Upper lobe of right lung (tissue), 1 donor: ENCODE measurements at regions not wholly inside any gene's neighbourhood (a gene's known extent, or its start where the extent isn't known, plus 50 kb on each side); places are given as distances from the start of the nearest gene placed in this dataset.
A peak's percentile ranks its signal among the peaks of the same experiment; 100 is the strongest.

Experiments
- ATAC-seq: fragments of 200-7000 bp; cut with Tn5 transposase; one replicate; pipeline ENCODE4 v1.9.1; 2020; ENCODE audit warnings: mild to moderate bottlenecking, moderate library complexity
- DNase-seq: peaks from one replicate; pipeline ENCODE4 v3.0.0-alpha.2; 2020
- H3K27ac ChIP-seq: fragments of 200-600 bp; one replicate; pipeline ENCODE4 v1.8.0; 2022
- H3K27me3 ChIP-seq: fragments of 200-600 bp; one replicate; pipeline ENCODE4 v1.8.0; 2022; ENCODE audit warnings: mild to moderate bottlenecking
- H3K36me3 ChIP-seq: fragments of 200-600 bp; one replicate; pipeline ENCODE4 v1.8.0; 2022
- H3K4me1 ChIP-seq: fragments of 200-600 bp; one replicate; pipeline ENCODE4 v1.8.0; 2022
- H3K4me3 ChIP-seq: fragments of 200-600 bp; one replicate; pipeline ENCODE4 v1.8.0; 2022; ENCODE audit warnings: mild to moderate bottlenecking
- H3K9me3 ChIP-seq: fragments of 200-600 bp; one replicate; pipeline ENCODE4 v1.8.0; 2022
- intact Hi-C: fragments of 100-400 bp; cut with DNase I; formaldehyde crosslinking; loops from one replicate; pipeline ENCODE4 v1.11.0; 2022
- TF ChIP-seq, protein P1 (sequence below): fragments of 200-600 bp; IDR thresholded peaks from one replicate; pipeline ENCODE4 v1.8.0; 2022; ENCODE audit warnings: antibody characterized with exemption
- donor health status: DM: no; HTN: yes; CAD: no; lungs with severe emphysema.

DNA sequence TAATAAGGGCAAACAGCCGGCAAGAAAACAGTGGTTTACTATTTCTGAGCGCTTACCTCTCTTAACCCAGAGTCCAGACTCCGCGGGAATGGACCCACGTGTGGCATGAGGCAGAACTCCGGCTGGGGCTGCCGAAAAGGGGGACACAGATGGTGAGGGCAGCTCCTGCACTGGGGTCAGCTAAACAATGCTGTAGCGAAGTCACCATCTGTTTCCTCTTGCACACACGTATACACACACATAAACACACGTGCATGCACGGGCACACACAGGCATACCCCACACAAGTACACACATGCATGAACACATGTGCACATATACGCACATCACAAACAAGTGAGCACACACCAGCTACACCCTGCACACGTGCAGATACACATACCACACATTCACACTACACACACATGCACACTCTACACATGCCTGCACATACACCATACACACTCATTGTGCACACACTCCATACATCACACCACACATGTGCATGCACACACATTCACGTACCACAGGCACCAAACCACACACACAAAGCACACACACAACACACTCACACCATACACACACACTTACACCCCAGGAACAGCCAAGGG, 105.9 kb upstream of the ID2 start:
- Histone ChIP-seq H3K27me3 (no peaks in the 10 kb centered on the region), H3K36me3 (no peaks in the 10 kb centered on the region), H3K9me3 (no peaks in the 10 kb centered on the region), H3K4me3 (no peak overlapping the region), H3K4me1 (peaks cover 21% of the 10 kb centered on the region), H3K27ac (no peak overlapping the region)
- intact Hi-C loops, result no loop called here
- ATAC-seq, result no peak
- TF ChIP-seq, protein P1, sequence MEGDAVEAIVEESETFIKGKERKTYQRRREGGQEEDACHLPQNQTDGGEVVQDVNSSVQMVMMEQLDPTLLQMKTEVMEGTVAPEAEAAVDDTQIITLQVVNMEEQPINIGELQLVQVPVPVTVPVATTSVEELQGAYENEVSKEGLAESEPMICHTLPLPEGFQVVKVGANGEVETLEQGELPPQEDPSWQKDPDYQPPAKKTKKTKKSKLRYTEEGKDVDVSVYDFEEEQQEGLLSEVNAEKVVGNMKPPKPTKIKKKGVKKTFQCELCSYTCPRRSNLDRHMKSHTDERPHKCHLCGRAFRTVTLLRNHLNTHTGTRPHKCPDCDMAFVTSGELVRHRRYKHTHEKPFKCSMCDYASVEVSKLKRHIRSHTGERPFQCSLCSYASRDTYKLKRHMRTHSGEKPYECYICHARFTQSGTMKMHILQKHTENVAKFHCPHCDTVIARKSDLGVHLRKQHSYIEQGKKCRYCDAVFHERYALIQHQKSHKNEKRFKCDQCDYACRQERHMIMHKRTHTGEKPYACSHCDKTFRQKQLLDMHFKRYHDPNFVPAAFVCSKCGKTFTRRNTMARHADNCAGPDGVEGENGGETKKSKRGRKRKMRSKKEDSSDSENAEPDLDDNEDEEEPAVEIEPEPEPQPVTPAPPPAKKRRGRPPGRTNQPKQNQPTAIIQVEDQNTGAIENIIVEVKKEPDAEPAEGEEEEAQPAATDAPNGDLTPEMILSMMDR, result no peak
- no peak for DNase-seq

DNA sequence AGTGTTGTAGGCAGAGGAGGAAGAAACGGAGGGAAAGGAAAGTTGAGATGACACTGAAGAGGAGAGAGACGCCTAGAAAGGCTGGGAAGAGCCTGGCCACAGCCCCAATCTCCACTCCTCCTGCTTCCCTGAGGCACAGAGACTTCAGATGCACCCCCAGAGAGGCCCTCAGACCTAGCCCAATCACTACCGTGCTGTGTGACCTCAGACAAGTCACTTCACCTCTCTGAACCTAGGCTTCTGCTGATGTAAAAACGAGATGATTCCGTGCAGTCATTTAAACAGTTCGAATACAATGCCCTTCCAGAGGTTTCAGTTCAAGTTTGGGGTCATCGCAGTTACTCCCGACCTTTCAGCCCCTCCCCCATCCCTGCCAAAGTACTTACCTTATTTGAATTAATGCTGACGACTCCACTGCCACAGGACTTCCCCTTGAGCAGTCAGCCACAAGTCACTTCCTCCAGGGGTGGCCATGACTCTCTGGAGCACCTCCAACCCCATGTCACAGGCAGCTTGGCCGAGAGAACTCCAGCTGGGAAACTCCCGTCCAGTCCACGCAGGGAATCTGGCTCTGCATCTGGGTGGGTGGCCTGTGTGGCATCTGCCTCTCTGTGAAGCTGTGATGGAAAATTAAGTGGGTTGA, 105.2 kb upstream of the ID2 start:
- peaks cover 21% of the 10 kb centered on the region for H3K4me1 ChIP-seq
- H3K36me3 ChIP-seq, result no peaks in the 10 kb centered on the region
- intact Hi-C loops, result no loop called here
- DNase-seq, result no peak
- no peak overlapping the region for H3K27ac ChIP-seq
- no peak overlapping the region for H3K4me3 ChIP-seq
- peak; percentile 50 for ATAC-seq
- no peaks in the 10 kb centered on the region for H3K9me3 ChIP-seq
- H3K27me3 ChIP-seq, result no peaks in the 10 kb centered on the region
- TF ChIP-seq, protein P1, result no peak

DNA sequence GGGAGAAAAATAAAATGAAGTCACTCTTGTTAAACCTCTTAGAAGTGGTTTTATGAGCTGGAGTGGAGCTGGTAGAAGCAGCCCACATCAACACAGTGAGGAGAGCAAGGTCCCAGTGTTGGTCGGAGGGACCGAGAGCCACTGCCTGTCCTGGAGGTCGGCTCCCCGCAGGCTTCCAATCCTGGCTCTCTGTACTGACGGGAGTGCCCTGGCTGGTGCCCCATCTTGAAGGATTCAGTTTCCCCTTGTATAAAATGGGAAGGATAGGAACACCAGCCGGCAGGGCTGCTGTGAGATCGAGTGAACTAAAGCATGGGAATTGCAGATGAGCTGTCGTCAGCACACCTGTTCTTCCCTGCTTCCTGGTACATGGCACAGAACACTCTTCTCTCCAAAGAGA, 104.3 kb upstream of the ID2 start:
- Histone ChIP-seq H3K4me1 (peaks cover 21% of the 10 kb centered on the region), H3K9me3 (no peaks in the 10 kb centered on the region), H3K4me3 (no peak overlapping the region), H3K36me3 (no peaks in the 10 kb centered on the region), H3K27ac (no peak overlapping the region), H3K27me3 (no peaks in the 10 kb centered on the region)
- ATAC-seq (no peak), DNase-seq (no peak)
- TF ChIP-seq, protein P1, result no peak
- intact Hi-C loops, result no loop called here

DNA sequence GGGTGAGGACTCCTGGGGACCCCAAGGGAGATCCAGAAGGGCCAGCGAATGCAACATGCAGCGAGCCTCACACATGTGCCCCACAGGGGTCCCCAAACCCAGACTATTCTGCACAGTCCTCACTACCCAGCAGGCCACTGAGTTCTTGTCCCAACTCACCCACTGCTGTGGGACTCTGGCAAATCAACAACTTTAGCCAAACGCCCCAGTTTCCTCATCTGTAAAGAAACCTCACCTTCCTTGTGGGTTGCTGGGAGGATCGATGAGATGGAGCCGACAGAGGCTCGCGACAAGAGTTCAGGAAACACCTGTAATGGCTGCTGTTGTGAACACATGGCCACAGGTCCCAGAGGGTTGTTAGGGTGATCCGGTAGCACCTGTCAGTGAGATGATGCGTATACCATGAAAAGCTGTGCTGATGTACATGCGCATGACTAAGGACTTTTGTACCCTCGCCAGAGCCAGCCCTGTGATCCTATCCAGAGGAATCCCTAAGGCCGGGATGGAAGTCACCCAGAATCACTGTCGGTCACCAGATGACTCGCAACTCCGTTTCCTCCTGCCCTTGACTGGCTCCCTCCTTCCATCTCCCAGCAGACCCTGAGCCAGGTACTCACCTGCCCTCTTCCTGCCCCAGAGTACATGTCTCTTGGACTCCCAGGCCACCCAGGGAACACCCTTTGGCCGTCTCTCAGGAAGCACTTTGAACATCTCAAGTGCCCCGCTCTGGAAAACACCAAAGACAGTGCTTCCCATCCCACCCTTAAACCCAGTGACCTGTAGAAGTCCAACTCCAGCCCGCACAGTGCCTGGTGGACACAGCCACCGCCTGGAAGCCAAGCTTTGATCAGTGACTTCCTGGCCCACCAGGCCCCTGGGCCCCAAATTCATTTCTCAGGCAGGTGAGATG, 103.3 kb upstream of the ID2 start:
- DNase-seq (no peak), ATAC-seq (no peak)
- H3K27ac ChIP-seq, result no peak overlapping the region
- no peaks in the 10 kb centered on the region for H3K27me3 ChIP-seq
- intact Hi-C loops, result no loop called here
- no peaks in the 10 kb centered on the region for H3K36me3 ChIP-seq
- no peak overlapping the region for H3K4me3 ChIP-seq
- TF ChIP-seq, protein P1, result no peak
- H3K4me1 ChIP-seq, result peaks cover 27% of the 10 kb centered on the region
- no peaks in the 10 kb centered on the region for H3K9me3 ChIP-seq

DNA sequence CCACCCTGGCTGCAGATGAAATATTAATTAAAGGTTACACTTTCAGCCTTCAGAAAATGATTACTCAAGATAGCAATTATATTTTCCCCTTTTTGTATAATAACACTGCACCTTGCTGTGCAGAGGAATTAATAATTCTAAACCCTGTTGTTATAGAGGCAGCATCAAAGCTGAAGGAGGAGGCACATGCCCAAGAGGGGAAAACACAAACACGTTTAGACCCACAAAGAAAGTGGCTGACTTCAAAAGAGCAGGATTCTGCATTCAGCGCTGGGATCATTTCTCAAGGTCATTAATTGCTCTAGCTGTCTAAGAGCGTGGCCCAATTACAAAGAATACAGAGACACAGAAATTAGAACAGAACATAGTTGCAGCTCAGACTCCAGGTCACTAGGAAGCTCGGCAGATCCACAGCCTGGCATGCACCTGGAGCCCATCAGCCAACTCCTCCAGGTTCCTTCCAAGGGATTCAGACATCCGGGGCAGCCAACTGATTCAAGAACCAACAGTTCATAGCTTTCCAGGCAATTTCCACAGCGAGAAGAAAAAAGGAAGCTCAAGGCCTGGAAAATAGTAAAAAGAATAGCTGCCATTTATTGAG, 102.3 kb upstream of the ID2 start:
- Histone ChIP-seq H3K4me1 (peaks cover 31% of the 10 kb centered on the region), H3K9me3 (no peaks in the 10 kb centered on the region), H3K36me3 (no peaks in the 10 kb centered on the region), H3K27me3 (no peaks in the 10 kb centered on the region), H3K27ac (no peak overlapping the region), H3K4me3 (no peak overlapping the region)
- DNase-seq, result no peak
- TF ChIP-seq, protein P1, result no peak
- intact Hi-C loops, result no loop called here
- no peak for ATAC-seq
